Heart left ventricle (tissue), 16 donors: ENCODE measurements at regions not wholly inside any gene's neighbourhood (a gene's known extent, or its start where the extent isn't known, plus 50 kb on each side); places are given as distances from the start of the nearest gene placed in this dataset.

Experiments used
- ATAC-seq, 4 donors: fragments of 200-7000 bp; cut with Tn5 transposase; one replicate each; pipeline ENCODE4 v1.9.1; 2020 to 2022; ENCODE audit warnings: moderate library complexity in 4 of 4, mild to moderate bottlenecking in 3 of 4, moderate number of reproducible peaks in 1 of 4
- DNase-seq, 5 donors: peaks; one replicate each; pipeline ENCODE4 v3.0.0-alpha.2; 2020
- H3K27ac ChIP-seq, 12 donors: fragments of 200-600 bp; sonication (generic) in 4 of 12; one replicate each; pipeline versions ENCODE4 v1.5.0 to v1.8.0; 2016 to 2022; ENCODE audit warnings: mild to moderate bottlenecking in 2 of 12
- H3K27me3 ChIP-seq, 9 donors: fragments of 200-600 bp; sonication (generic) in 2 of 9; one replicate each; pipeline versions ENCODE4 v1.5.1 to v1.8.0; 2016 to 2022; ENCODE audit warnings: mild to moderate bottlenecking in 3 of 9
- H3K36me3 ChIP-seq, 9 donors: fragments of 200-600 bp; sonication (generic) in 2 of 9; one replicate each; pipeline versions ENCODE4 v1.5.0 to v1.8.0; 2018 to 2022; ENCODE audit warnings: mild to moderate bottlenecking in 2 of 9
- H3K4me1 ChIP-seq, 12 donors: fragments of 200-600 bp; sonication (generic) in 4 of 12; one replicate each; pipeline versions ENCODE4 v1.5.0 to v1.8.0; 2016 to 2022; ENCODE audit warnings: mild to moderate bottlenecking in 3 of 12
- H3K4me3 ChIP-seq, 12 donors: fragments of 200-600 bp; sonication (generic) in 4 of 12; one replicate each; pipeline versions ENCODE4 v1.5.0 to v1.8.0; 2017 to 2022; ENCODE audit warnings: mild to moderate bottlenecking in 9 of 12, moderate library complexity in 4 of 12
- H3K9me3 ChIP-seq, 12 donors: fragments of 200-600 bp; sonication (generic) in 4 of 12; one replicate each; pipeline versions ENCODE4 v1.5.0 to v1.8.0; 2016 to 2022; ENCODE audit warnings: mild to moderate bottlenecking in 1 of 12
- POLR2A ChIP-seq, 2 donors: fragments of 450-650 bp; IDR thresholded peaks; one replicate each; pipeline ENCODE4 v1.6.1; 2017; ENCODE audit warnings: antibody characterized with exemption in 2 of 2, mild to moderate bottlenecking in 2 of 2, moderate library complexity in 2 of 2
- WGBS, 4 donors: extraction: QIAGEN DNeasy Blood & Tissue Kit in 2 of 4; methylation state at CpG; one replicate each; pipeline versions ENCODE4 v1.1.5 to v1.1.7; 2013 to 2018; 5-methylcytosine and 5-hydroxymethylcytosine counted together
- intact Hi-C, 10 donors: fragments of 100-400 bp; cut with DNase I; formaldehyde crosslinking; loops; one replicate each; pipeline versions ENCODE4 v1.11.1 to v1.14.2; 2022
- TF ChIP-seq, protein P1 (sequence below), 12 donors: fragments of 200-600 bp; sonication (generic) in 4 of 12; IDR thresholded peaks; one replicate each; pipeline versions ENCODE4 v1.5.0 to v1.8.0; 2018 to 2022; ENCODE audit warnings: antibody characterized with exemption in 12 of 12, mild to moderate bottlenecking in 5 of 12
- donor health status: ischemic (EF 13 %, LVEDD 7.1; RV severe dilation, severe dysfunction).
- donor health status: healthy with polysubstance abuse.
- donor health status: DM: no; HTN: yes; CAD: no.
- donor health status: DM: no; HTN: no; CAD: no.
- donor health status: ischemic (EF 25% LVEDD 6.9; RV normal size, moderate dysfunction).
- donor health status: ischemic (EF 25% LVEDD 5.7; RV mildly dilated, moderate dysfunction).
- donor health status: healthy.
- donor health status: DM: yes; HTN: yes; CAD: no.
- donor health status: ischemic (EF 35%, LVEDD 5.7; RV mildly dilated, moderate dysfunction).
- donor health status: nonischemic (EF 11% LVEDD 7.7; RV severe dilation, severe dysfunction).
- donor health status: DM: yes; HTN: yes; CAD: no.
- donor health status: PGD.
- donor health status: ischemic (EF 29% LVEDD 5.4; RV normal size, mild dysfunction).
- donor health status: nonischemic (EF 23%, LVEDD 6.1; RV moderate dilation, normal function).

DNA sequence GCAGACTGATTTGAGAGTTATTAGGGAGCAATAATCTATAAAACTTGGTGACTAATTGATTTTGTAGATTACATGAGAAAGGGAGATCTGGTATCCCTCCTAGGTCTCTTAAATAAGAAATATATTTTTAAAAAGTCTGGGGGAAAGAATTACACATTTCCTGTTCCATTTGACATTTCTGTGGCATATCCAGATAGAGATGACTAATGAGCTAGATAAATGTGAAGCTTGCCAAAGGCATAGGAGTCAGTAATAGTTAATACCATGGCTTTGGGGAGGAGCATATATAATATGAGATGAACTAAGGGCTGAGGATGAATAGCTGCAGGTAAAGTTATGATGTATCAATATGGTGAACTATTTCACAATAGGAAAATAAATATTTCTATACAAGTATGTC is 663.7 kb downstream of the PTPRC start:
- intact Hi-C loops, result no loop called here
- no peak for TF ChIP-seq POLR2A (IDR thresholded peaks at IDR 0.05)
- Histone ChIP-seq H3K9me3 (no peaks in the 10 kb centered on the region), H3K4me3 (no peak overlapping the region), H3K27me3 (no peaks in the 10 kb centered on the region), H3K36me3 (no peaks in the 10 kb centered on the region), H3K4me1 (no peaks in the 10 kb centered on the region), H3K27ac (no peak overlapping the region)
- ATAC-seq, result no peak
- no peak for DNase-seq

DNA sequence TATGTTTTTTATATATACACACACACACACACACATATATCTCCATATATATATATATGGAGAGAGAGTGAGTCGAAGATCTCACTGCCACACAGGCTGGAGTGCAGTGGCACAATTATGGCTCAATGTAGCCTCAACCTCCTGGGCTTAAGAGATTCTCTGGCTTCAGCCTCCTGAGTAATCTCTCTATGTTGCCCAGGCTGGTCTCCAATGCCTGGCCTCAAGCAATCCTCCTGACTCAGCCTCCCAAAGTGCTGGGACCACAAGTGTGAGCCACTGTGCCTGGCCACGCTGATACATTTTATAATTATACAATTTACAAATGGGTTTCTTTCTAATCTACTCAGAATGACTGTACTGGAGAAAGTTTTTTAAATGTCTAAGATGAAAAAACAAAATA is 664.2 kb downstream of the PTPRC start:
- H3K9me3 ChIP-seq, result no peaks in the 10 kb centered on the region
- TF ChIP-seq, protein P1, sequence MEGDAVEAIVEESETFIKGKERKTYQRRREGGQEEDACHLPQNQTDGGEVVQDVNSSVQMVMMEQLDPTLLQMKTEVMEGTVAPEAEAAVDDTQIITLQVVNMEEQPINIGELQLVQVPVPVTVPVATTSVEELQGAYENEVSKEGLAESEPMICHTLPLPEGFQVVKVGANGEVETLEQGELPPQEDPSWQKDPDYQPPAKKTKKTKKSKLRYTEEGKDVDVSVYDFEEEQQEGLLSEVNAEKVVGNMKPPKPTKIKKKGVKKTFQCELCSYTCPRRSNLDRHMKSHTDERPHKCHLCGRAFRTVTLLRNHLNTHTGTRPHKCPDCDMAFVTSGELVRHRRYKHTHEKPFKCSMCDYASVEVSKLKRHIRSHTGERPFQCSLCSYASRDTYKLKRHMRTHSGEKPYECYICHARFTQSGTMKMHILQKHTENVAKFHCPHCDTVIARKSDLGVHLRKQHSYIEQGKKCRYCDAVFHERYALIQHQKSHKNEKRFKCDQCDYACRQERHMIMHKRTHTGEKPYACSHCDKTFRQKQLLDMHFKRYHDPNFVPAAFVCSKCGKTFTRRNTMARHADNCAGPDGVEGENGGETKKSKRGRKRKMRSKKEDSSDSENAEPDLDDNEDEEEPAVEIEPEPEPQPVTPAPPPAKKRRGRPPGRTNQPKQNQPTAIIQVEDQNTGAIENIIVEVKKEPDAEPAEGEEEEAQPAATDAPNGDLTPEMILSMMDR (IDR thresholded peaks at IDR 0.05), result no peak
- TF ChIP-seq POLR2A (IDR thresholded peaks at IDR 0.05), result no peak
- H3K4me1 ChIP-seq, result no peaks in the 10 kb centered on the region
- ATAC-seq, result no peak
- no peak overlapping the region for H3K27ac ChIP-seq
- H3K4me3 ChIP-seq, result no peak overlapping the region
- no peaks in the 10 kb centered on the region for H3K36me3 ChIP-seq
- 94 to 96% (median 94%) methylated on average over 2 of the region's 2 CpGs for WGBS, 4 donors
- DNase-seq, result no peak
- no peaks in the 10 kb centered on the region for H3K27me3 ChIP-seq
- intact Hi-C loops, result no loop called here

DNA sequence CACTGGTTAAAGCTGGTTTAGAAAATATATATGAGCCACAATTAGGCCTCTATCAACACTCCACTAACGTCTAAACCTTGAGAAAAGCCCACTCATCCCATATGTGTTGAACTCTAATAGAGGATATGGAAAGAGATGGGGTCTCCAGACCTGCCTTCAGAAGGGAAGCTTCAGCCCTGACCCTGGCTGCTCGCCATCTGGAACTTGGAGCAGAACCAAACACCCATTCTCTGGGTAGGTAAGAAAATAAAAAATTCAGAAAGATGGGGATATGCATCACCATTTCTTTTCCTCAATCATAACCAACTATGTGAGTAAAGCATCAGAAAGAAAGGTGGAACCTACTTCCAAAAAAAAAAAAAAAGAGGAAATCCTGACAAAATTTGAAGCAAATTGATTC is 666.2 kb downstream of the PTPRC start:
- Histone ChIP-seq H3K4me3 (no peak overlapping the region), H3K4me1 (no peaks in the 10 kb centered on the region), H3K9me3 (no peaks in the 10 kb centered on the region), H3K36me3 (no peaks in the 10 kb centered on the region), H3K27me3 (no peaks in the 10 kb centered on the region), H3K27ac (no peak overlapping the region)
- DNase-seq (no peak), ATAC-seq (no peak)
- TF ChIP-seq POLR2A (IDR thresholded peaks at IDR 0.05), result no peak
- TF ChIP-seq, protein P1 (IDR thresholded peaks at IDR 0.05), result no peak
- intact Hi-C loops, result no loop called here
- WGBS, 4 donors, result 51 to 73% (median 62%) methylated on average over 2 of the region's 2 CpGs

DNA sequence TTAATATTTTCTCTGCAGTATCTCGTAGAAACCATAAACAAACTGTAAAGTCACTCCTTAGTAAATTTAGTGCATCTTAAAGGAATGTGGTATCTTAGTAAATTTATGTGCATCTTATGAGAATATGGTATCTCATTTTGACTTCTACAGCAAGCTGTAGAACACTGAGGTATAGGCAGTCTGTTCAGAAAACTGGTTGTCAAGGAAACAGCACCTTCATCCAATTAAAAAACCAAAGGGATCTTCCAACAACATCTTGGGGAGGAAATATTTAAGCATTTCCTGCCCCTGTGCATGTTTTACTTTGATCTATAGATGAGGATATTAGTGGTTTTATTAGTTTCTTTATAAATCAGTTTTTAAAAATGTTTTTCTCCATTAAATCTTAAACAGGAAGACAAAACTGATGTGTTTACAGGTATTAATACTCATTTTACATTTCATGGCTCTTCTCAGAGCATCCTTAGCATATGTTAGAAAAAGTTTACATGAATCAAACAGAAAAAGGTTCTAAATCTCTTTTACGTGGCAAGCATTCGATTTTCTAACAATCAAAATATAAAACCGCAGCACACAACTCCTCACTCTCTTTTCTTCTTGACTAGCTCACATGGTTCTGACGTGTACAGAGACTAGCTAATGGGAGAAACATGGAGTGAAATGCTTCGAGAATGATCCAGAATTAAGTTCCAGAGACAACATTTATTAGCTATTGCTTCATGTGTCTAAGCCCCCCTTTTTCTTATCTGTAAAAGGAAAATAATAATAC is 668.8 kb downstream of the PTPRC start:
- Histone ChIP-seq H3K27ac (no peak overlapping the region), H3K36me3 (no peaks in the 10 kb centered on the region), H3K9me3 (no peaks in the 10 kb centered on the region), H3K4me1 (no peaks in the 10 kb centered on the region), H3K4me3 (no peak overlapping the region), H3K27me3 (no peaks in the 10 kb centered on the region)
- ATAC-seq, result no peak
- no peak for DNase-seq
- 85 to 93% (median 91%) methylated on average over 6 of the region's 6 CpGs for WGBS, 4 donors
- intact Hi-C loops, result no loop called here
- TF ChIP-seq, protein P1 (IDR thresholded peaks at IDR 0.05), result no peak
- TF ChIP-seq POLR2A (IDR thresholded peaks at IDR 0.05), result no peak

DNA sequence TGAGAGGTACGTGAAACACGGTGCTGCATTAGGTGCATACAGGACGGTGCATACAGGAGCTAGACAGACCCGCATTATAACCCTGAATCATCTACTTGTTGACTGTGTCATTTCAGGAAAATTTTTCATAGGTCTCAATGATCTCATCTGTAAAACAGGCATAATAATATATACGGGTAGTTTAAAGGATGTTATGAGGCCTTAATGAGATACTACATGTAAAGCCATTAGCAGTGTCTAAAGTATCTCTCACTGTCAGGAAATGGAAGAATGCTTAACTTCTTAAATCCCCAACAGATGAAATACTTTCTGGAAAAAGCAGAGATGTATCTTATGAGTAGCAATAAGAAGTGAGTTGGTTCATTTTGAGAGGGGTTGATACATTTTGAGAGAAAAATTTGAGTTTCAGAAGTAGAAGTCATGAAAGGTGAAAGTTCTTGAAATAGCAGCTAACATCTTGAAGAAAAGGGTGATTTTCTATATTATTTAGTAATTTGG is 669.6 kb downstream of the PTPRC start:
- intact Hi-C loops, result no loop called here
- H3K36me3 ChIP-seq, result no peaks in the 10 kb centered on the region
- H3K27ac ChIP-seq, result no peak overlapping the region
- no peak overlapping the region for H3K4me3 ChIP-seq
- ATAC-seq (no peak), DNase-seq (no peak)
- 93 to 95% (median 94%) methylated on average over 5 of the region's 5 CpGs for WGBS, 4 donors
- no peaks in the 10 kb centered on the region for H3K27me3 ChIP-seq
- H3K9me3 ChIP-seq, result no peaks in the 10 kb centered on the region
- TF ChIP-seq POLR2A (IDR thresholded peaks at IDR 0.05), result no peak
- TF ChIP-seq, protein P1 (IDR thresholded peaks at IDR 0.05), result no peak
- no peaks in the 10 kb centered on the region for H3K4me1 ChIP-seq
